ENCODE measurements at regions not wholly inside any gene's neighbourhood (a gene's known extent, or its start where the extent isn't known, plus 50 kb on each side); places are given as distances from the start of the nearest gene placed in this dataset.
"Not testable (repeated sequence)": the region's sequence is repeated elsewhere in the genome, so short reads cannot be mapped to it uniquely, and the experiment has no call there.

- no peak for DNase-seq (ENCODE audit: low read depth)
Measured at GRCh38 chr11:104704146-104704830, 194.0 kb downstream of the CASP12 start.

DNA sequence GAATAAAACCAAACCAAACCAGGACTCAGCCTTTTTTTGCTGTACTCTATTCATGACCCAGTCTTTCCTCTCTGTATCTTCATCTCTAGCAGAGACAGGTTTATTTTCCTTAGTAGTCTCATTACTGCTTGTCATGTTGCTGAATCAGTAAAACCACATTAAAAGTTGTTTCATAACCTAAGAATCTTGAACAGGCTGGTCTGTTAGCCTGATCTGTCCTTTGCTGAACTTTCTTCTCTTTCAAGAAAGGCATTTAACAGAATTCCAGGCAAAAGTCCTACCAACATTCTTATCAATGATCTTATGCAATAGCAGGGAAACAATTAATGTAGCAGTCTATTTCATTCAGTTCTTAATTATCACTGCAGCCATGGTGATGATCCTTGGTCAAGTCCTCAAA lies 197.7 kb downstream of the CASP12 start:
- no peak for DNase-seq (ENCODE audit: low read depth)

- no peak for DNase-seq (ENCODE audit: low read depth)
Measured at GRCh38 chr11:104699981-104700380, 198.3 kb downstream of the CASP12 start.

GRCh38 chr11:104695065-104695463 lies 203.2 kb downstream of the CASP12 start:
- DNase-seq (ENCODE audit: low read depth): no peak

DNA sequence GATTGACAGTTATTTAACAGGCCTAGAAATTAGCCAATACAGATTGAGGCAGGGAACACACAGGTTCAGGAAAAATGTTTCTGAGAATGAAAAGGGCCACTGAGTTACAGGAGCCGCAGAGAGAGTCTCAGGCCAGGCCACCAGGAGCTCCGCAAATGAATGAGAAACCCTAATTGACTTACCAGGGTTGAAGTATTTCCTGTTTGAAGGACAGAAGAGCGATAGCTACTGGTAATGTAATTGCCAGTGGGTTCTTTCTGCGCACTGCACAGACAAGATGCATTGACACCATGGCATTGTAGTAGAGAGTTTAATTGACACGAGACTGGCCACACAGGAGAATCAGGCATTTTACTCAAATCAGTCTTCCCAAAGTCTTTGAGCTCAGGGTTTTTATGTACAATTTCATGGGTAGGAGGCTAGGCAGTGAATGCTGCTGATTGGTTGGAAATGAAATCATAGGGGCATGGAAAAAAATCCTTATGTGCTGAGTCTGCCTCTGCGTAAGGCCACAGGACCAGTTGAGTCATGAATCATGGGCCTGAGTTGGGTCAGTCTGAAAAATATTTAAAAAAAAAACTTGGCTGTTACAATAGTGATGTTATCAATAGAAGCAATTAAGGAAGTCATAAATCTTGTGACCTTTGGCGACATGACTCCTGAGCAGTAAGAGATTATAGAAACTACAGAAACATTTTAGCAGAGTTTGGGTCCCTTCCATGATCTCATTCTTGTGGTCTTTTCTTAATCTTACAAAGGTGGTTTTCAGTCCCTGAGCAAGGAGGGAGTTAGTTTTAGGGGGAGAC lies 203.8 kb downstream of the CASP12 start:
- DNase-seq (ENCODE audit: low read depth): no peak

- no peak for DNase-seq (ENCODE audit: low read depth)
Measured at GRCh38 chr11:104692751-104693150, 205.5 kb downstream of the CASP12 start.

GRCh38 chr11:104691129-104691528 lies 207.1 kb downstream of the CASP12 start:
- no peak for DNase-seq (ENCODE audit: low read depth)

DNA sequence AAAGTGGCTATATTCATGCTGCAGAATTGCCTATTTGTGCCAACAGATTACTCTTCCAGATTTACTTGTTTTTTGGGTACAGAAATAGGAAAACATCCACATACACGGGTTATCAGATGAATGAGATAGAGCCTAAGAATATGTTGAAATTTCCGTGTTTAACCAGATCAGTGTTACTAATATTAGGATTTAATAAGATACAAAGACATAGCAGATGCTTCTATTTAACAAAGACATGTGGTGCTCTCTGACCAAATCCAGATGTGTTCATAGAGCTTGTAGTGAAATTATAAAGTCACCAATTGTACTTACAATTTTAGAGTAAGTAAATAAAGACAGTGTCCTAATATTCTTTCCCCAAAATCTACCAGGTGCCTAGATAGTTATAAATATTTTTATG lies 208.0 kb downstream of the CASP12 start:
- DNase-seq (ENCODE audit: low read depth): no peak

GRCh38 chr11:104688731-104689130 lies 209.5 kb downstream of the CASP12 start:
- no peak for DNase-seq (ENCODE audit: low read depth)

GRCh38 chr11:104682206-104682605 lies 216.1 kb downstream of the CASP12 start:
- DNase-seq (ENCODE audit: low read depth): no peak

DNA sequence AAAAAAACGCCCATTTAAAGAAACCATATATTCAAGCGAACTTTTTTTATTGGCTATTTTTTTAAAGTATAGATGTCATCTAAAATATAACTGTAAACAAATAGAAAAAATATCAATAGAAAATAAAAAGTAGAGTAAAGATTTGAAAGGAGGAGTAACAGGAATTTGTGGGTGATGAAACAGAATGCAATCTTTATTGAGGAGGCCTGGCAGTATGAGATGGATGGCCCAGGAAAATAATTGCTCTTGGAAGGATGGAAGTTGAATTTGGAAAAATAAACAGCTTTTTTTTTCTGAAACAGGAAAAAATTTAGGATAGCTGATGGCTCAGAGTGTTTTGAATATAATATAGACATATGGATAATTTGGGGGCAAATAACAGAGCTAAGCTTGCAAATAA lies 219.0 kb downstream of the CASP12 start:
- no peak for DNase-seq (ENCODE audit: low read depth)

DNA sequence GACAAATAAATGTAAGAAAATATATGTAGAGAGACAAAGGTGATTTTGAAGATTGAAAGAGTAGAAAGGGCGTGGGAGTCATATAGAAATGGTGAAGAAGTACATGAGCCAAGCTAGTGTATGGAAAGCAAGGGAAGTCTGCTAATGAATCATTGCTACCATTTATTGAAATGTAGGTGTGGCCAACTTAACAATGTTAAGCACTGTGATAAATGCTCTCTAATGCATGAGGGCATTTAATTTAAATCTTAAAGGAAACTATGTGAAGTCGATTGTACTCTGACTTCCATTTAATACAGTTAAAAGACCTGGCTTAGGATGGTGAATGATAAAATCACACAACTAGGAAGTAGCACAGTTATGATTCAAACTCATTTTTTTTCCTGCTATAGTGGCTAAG lies 219.9 kb downstream of the CASP12 start:
- DNase-seq (ENCODE audit: low read depth): no peak

GRCh38 chr11:104677069-104677468 lies 221.2 kb downstream of the CASP12 start:
- DNase-seq (ENCODE audit: low read depth): not testable (repeated sequence)

DNA sequence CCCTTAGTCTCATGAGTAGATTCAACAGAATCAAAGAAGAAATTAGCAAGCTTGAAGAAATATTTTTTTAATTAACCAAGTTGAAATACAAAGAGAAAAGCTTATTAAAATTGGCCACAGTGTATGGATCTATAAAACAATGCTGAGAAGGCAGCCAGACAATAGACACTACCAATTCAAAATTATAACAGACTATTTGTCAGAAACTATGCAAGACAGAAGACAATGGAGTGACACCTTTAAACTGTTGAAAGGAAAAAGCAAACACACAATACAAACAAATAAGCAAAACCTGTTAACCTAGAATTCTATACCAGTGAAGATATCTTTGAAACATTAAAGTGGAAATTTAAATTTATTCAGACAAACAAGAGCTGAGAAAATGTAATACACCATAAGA lies 225.4 kb downstream of the CASP12 start:
- DNase-seq (ENCODE audit: low read depth): no peak

- DNase-seq (ENCODE audit: low read depth): no peak
Measured at GRCh38 chr11:104668797-104669463, 229.3 kb downstream of the CASP12 start.

DNA sequence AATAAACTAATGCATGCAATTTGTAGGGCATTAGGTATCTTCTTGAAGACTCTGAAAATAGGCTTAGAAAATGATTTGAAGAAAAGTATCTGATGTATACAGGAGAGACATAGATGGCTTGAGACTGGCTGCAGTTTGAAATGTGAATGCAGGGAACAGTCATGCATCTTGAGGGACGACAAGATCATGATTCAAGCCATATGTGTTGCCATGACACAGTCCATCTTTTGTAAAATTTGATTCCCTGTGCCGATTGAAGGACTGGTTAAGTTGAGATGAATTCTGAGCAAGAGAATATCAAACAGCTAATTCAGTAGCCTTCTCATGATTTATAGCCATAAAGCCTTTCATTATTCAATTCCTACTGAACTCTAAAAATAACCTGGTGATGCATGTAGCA lies 231.6 kb downstream of the CASP12 start:
- DNase-seq (ENCODE audit: low read depth): no peak

- no peak for DNase-seq (ENCODE audit: low read depth)
Measured at GRCh38 chr11:104665641-104666040, 232.6 kb downstream of the CASP12 start.

DNA sequence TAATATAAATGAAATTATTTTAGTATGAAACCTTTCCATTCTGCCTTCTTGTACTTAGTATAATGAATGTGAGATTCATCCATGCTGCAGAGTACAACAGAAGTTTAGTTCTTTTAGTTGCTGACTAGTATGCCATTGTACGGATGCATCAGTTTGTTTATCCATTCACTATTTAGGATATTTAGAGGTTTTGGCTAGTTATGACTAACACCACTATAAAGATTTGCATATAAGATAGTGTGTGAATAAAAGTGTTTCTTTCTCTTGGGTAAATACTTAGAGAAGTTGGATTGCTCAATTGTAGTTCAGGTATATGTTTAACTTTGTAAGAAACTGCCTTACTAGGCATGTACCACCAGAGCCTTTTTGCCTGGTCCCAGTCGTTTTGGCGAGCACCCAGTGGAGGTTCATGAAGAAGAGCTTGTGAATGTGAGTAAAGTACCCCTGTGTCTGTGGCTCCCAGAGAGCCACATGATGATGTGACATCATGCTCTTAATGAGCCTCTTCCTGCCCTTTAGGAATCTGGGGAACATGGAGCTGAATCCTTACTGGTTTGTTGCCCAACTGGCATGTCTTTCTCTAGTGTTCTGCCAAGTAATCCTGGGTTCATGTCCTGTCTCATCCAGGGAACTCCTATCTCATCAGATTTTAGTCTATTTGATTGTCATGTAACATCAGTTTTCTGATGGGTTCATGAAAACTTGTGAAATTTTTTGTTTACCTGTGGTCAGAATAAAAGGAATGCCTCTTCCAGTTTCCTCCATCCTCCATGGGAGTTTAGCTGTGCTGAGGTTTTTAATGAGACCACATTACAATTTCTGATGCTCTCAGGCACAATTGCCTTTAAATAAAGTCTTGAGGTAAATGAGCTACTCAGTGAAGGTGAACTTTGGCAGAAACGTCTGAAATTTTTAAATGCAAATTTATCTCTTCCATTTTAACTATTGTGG lies 234.8 kb downstream of the CASP12 start:
- no peak for DNase-seq (ENCODE audit: low read depth)

DNA sequence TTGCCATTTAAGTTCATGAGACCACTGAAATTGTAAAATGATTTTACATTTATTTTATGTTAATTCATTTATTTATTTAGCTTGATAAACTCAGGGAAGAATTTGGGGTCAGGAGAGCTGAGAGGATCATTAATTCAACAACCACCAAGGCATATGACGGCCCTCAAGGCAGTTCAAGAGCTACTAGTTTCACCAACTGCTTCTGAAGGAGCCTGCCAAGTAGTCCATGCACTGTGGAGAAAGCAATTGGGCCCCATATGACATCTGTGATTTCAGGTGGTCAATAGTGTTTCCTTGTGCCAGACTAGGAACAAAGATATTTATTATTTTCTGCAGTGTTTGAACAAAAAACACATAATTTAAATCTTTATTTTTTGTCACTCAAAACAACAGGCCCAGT lies 236.4 kb downstream of the CASP12 start:
- no peak for DNase-seq (ENCODE audit: low read depth)

DNA sequence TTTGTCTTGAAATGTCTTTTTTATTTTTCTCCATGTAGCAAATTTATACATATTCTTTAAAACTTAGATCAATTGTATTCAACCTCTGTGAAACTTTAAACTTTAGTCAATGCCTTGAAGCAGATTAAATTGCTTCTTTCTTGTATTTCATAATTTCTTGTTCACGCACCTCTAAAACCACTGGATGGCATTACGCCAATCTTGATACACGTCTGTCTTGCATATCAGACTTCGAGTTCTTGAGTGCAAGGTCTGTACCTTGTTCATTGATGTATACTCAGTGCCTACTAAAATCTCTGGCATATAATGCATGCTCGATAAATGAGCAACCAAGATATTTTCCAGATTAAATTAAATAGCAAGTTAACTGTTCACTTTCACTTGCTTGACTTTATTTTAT lies 236.8 kb downstream of the CASP12 start:
- DNase-seq (ENCODE audit: low read depth): no peak

GRCh38 chr11:104658177-104658576 lies 240.1 kb downstream of the CASP12 start:
- no peak for DNase-seq (ENCODE audit: low read depth)

GRCh38 chr11:104657083-104657482 lies 241.2 kb downstream of the CASP12 start:
- DNase-seq (ENCODE audit: low read depth): no peak

Measured in stimulated activated CD8-positive, alpha-beta memory T cell treated with anti-CD3 and anti-CD28 coated beads, Interleukin-12 subunit alpha, Interleukin-12 subunit beta, amount 100 ng/mL, for 4 hours (primary cell).